ENCODE measurements at regions not wholly inside any gene's neighbourhood (a gene's known extent, or its start where the extent isn't known, plus 50 kb on each side); places are given as distances from the start of the nearest gene placed in this dataset.

GRCh38 chr6:169075211-169075914 is 178.3 kb downstream of the THBS2 start:
- Histone ChIP-seq H3K27me3 (replicated peaks) (no peaks in the 10 kb centered on the region), H3K36me3 (replicated peaks) (no peaks in the 10 kb centered on the region), H3K4me3 (ENCODE audit: low read depth, low read length) (no peak overlapping the region), H3K27ac (peak overlapping the region; percentile 94)
- in situ Hi-C loops (cut with HindIII; ENCODE audit: low pct_ligation_motif_present, low sequenced_read_pairs): no loop called here
- TF ChIP-seq CTCF (IDR thresholded peaks at IDR 0.05; ENCODE audit: low read depth, low read length, missing control alignments): no peak
- DNase-seq: peak; percentile 77

- H3K27ac ChIP-seq: peak overlapping the region; percentile 94
- in situ Hi-C loops (cut with HindIII; ENCODE audit: low pct_ligation_motif_present, low sequenced_read_pairs): no loop called here
- TF ChIP-seq CTCF (IDR thresholded peaks at IDR 0.05; ENCODE audit: low read depth, low read length, missing control alignments): no peak
- no peak overlapping the region for H3K4me3 ChIP-seq (ENCODE audit: low read depth, low read length)
- DNase-seq: no peak
- H3K27me3 ChIP-seq (replicated peaks): no peaks in the 10 kb centered on the region
- H3K36me3 ChIP-seq (replicated peaks): no peaks in the 10 kb centered on the region
Observed at GRCh38 chr6:169074526-169074925, 179.1 kb downstream of the THBS2 start.

GRCh38 chr6:169073311-169073710 is 180.3 kb downstream of the THBS2 start:
- H3K27ac ChIP-seq: peak overlapping the region; percentile 94
- no peak overlapping the region for H3K4me3 ChIP-seq (ENCODE audit: low read depth, low read length)
- in situ Hi-C loops (cut with HindIII; ENCODE audit: low pct_ligation_motif_present, low sequenced_read_pairs): no loop called here
- H3K36me3 ChIP-seq (replicated peaks): no peaks in the 10 kb centered on the region
- peak; percentile 86 for DNase-seq
- no peak for TF ChIP-seq CTCF (IDR thresholded peaks at IDR 0.05; ENCODE audit: low read depth, low read length, missing control alignments)
- no peaks in the 10 kb centered on the region for H3K27me3 ChIP-seq (replicated peaks)

GRCh38 chr6:169072127-169073042 is 181.3 kb downstream of the THBS2 start:
- H3K36me3 ChIP-seq (replicated peaks): no peaks in the 10 kb centered on the region
- no peak overlapping the region for H3K4me3 ChIP-seq (ENCODE audit: low read depth, low read length)
- no peak for TF ChIP-seq CTCF (IDR thresholded peaks at IDR 0.05; ENCODE audit: low read depth, low read length, missing control alignments)
- in situ Hi-C loops (cut with HindIII; ENCODE audit: low pct_ligation_motif_present, low sequenced_read_pairs): no loop called here
- H3K27ac ChIP-seq: peak overlapping the region; percentile 94
- no peak for DNase-seq
- no peaks in the 10 kb centered on the region for H3K27me3 ChIP-seq (replicated peaks)

- Histone ChIP-seq H3K4me3 (ENCODE audit: low read depth, low read length) (no peak overlapping the region), H3K27me3 (replicated peaks) (no peaks in the 10 kb centered on the region), H3K27ac (peak overlapping the region; percentile 94), H3K36me3 (replicated peaks) (no peaks in the 10 kb centered on the region)
- TF ChIP-seq CTCF (IDR thresholded peaks at IDR 0.05; ENCODE audit: low read depth, low read length, missing control alignments): no peak
- in situ Hi-C loops (cut with HindIII; ENCODE audit: low pct_ligation_motif_present, low sequenced_read_pairs): no loop called here
- DNase-seq: no peak
Observed at GRCh38 chr6:169071394-169071793, 182.3 kb downstream of the THBS2 start.

Data from brain microvascular endothelial cell (primary cell).